Neuron (in vitro differentiated cells): ENCODE measurements at regions not wholly inside any gene's neighbourhood (a gene's known extent, or its start where the extent isn't known, plus 50 kb on each side); places are given as distances from the start of the nearest gene placed in this dataset.

ENCODE experiments used
- H2AFZ ChIP-seq: one replicate; pipeline ENCODE4 v1.6.1; 2013; ENCODE audit warnings: low read depth, mild to moderate bottlenecking, inconsistent platforms, low read length, moderate library complexity
- H3K27me3 ChIP-seq: one replicate; pipeline ENCODE4 v1.6.1; 2013; ENCODE audit warnings: low read length; ENCODE audit not compliant: insufficient read depth
- H3K36me3 ChIP-seq: one replicate; pipeline ENCODE4 v1.6.1; 2013; ENCODE audit warnings: low read length; ENCODE audit not compliant: insufficient read depth
- H3K4me1 ChIP-seq: one replicate; pipeline ENCODE4 v1.6.1; 2013; ENCODE audit warnings: low read length; ENCODE audit not compliant: insufficient read depth
- H3K4me3 ChIP-seq: 2 replicates; pipeline ENCODE4 v1.5.1; 2013; ENCODE audit warnings: mild to moderate bottlenecking, low read length, moderate library complexity
- H3K9me3 ChIP-seq: one replicate; pipeline ENCODE4 v1.6.1; 2013; ENCODE audit warnings: low read length

DNA sequence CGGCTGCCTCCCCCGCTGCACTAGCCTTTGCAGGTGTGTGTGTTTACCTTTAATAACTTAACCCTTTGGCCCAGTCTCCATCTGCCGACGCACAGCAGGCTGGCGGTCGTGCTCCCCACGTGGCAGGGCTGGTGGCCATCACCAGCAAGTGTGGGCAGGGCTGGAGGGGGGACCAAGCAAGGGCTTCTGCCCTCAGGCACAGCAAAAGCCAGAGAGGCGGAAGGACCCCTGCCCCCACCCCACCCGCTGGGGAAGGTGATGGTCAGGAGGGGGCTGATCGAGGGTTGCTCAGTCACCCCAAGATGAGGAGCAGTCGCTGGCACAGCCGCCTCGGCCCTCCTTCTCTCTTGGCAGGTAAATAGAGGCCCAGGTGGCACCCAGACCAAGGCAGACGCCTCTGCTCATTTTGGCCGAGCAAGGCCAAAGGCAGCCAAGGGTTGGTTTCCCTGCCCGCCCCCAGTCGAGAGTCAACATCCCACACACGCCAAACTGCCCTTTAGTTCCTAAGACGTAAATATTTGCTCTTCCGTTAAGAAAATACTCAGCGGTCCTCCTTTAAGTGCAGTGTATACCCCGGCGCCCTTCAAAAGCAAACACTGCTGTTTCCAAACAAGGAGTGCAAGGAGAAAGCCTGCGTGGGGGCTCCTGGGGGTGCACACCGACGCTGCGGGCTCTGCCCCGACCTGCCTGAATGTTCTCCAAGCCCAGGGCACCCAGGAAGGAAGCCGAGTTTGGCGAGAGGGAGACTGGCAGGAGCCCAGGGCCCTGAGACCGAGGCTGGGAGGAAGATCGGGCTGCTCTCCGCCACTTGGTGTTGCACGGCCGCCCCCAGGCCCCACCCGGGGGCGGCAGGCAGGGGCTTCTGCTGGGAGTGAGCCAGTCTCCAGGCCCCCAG lies 82.7 kb downstream of the SIK1 start:
- peaks cover 10% of the 10 kb centered on the region for H3K4me1 ChIP-seq
- H3K4me3 ChIP-seq: no peak overlapping the region
- no peaks in the 10 kb centered on the region for H3K36me3 ChIP-seq
- H2AFZ ChIP-seq: no peak overlapping the region
- no peaks in the 10 kb centered on the region for H3K27me3 ChIP-seq
- no peaks in the 10 kb centered on the region for H3K9me3 ChIP-seq

DNA sequence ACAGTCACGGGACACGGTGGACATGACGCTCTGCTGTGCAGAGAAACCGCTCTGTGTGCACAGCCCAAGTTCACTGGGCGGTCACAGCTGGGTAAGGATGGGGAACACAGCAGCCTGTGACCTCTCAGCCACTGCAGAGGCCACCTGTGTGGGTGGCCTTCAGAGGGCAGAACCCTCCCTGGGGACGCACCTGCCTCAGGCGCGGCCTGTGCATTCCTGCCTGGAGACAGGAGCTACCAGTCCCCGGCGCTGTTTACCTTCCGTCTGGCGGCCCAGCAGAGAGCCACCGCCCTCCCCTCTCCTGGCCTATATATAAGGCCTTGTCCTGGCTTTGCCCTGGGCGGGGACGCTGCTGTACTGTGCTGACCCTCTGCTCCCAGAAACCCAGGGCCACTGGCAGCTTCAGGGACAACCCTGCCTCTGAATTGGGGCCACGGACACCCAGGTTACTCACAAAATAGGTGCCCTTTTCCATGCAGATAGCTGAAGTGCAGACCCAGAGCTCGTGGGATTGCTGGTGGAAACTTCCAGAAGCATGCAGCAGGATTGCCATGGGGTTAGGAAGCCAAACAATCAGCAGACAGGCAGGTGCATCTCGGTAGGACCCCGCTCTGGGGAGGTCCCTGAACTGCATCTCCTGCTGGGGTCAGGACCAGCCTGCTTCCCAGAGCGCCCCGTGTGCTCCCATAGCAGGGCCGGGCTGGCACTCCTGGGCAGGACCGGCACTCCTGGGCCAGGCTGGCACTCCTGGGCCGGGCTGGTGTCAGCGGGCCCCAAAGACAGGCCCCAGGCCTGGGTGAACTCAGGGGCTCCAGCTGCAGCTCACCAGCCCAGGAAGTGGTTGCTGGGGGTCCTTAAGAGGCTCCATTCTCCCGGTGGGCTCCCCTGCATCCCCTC lies 83.6 kb downstream of the SIK1 start:
- H3K4me3 ChIP-seq: no peak overlapping the region
- no peaks in the 10 kb centered on the region for H3K27me3 ChIP-seq
- H3K36me3 ChIP-seq: no peaks in the 10 kb centered on the region
- H2AFZ ChIP-seq: no peak overlapping the region
- no peaks in the 10 kb centered on the region for H3K9me3 ChIP-seq
- peaks cover 10% of the 10 kb centered on the region for H3K4me1 ChIP-seq

- Histone ChIP-seq H3K9me3 (no peaks in the 10 kb centered on the region), H3K4me1 (peaks cover 10% of the 10 kb centered on the region), H3K36me3 (no peaks in the 10 kb centered on the region), H3K4me3 (no peak overlapping the region), H2AFZ (no peak overlapping the region), H3K27me3 (no peaks in the 10 kb centered on the region)
Measured at GRCh38 chr21:43342301-43342881, 84.5 kb downstream of the SIK1 start.

GRCh38 chr21:43341378-43342161 lies 85.4 kb downstream of the SIK1 start:
- Histone ChIP-seq H3K36me3 (no peaks in the 10 kb centered on the region), H3K4me3 (no peak overlapping the region), H3K27me3 (no peaks in the 10 kb centered on the region), H3K4me1 (peaks cover 10% of the 10 kb centered on the region), H3K9me3 (no peaks in the 10 kb centered on the region), H2AFZ (no peak overlapping the region)

DNA sequence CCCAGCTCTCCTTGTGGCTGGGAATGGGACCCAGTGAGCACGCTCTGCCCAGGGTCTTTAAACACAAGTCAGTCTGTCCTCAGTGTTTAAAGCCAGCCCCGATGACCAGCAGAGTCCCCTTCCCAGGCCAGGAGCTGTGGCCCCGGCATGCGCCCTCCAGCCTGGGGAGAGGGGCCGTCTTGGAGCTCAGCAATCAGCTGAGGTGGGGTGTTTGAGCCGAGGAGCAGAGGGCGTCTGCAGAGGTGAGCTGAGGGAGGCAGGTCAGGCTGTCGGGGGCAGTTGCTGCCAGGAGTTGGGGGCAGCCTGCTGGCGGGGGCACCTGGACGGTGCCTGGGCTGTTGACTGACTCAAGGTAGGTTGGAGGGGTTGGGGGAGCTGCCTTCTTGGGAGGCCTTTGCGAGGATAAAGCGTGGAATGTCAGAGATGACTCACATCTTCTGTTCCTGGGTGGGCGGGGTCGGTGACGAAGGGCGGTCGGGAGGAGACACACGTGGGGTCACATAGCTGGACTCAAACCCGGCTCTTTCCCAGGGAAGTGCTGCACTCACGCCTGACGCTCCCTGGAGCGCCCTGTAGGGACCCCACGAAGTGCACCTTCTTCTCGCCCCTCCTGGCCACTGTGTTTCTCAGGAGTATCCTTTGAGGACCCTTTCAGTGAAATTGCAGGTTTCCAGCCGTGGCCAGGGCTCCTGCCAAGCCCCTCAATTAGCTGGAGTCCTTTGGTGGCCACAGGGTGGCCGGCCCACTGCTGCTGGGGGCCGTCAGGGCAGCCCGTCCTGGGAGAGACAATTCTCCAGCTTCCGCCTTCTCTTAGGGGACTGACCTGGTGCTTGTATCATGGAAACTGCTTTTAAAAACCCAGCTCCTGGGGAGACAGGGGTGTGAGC lies 86.2 kb downstream of the SIK1 start:
- Histone ChIP-seq H3K4me1 (peaks cover 10% of the 10 kb centered on the region), H3K27me3 (no peaks in the 10 kb centered on the region), H2AFZ (no peak overlapping the region), H3K4me3 (no peak overlapping the region), H3K9me3 (no peaks in the 10 kb centered on the region), H3K36me3 (no peaks in the 10 kb centered on the region)

DNA sequence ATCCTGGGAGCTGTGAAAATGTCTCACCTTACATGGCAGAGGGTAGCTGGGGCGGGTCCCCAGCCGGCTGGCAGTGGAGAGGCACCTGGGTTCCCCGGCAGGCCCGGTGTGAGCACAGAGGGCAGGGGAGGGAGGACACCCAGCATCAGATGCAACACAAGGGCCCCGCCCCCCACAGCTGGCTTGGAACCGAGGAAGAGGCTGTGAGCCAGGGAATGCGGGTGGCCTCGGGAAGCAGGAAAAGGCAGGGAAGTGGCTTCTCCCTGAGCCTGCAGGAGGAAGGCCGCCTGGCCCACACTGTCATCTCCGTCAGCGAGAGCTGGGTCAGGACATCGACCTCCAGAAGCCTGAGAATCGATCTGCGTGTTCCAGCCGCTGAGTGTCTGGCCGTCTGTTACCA lies 87.3 kb downstream of the SIK1 start:
- Histone ChIP-seq H3K4me1 (peaks cover 10% of the 10 kb centered on the region), H3K36me3 (no peaks in the 10 kb centered on the region), H2AFZ (no peak overlapping the region), H3K9me3 (no peaks in the 10 kb centered on the region), H3K27me3 (no peaks in the 10 kb centered on the region), H3K4me3 (no peak overlapping the region)

DNA sequence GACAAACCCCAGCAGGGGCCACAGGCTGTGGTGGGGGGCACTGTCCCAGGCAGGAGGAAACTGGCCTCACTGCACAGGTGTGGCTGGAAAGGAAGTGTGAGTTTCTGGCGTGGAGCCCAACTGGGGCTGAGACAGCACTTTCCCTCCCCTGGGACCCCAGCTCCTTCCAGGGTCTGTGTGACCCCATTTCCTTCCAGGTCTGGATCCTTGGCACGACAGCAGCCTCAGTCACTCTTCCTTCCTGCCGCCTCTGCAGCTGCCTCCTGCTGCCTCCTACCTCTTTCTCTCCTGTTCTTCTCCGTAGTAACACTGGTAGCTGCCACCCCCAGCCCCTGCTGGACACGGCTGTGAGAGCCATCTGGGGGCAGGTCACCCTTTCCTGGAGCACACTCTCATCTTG lies 88.0 kb downstream of the SIK1 start:
- Histone ChIP-seq H3K9me3 (no peaks in the 10 kb centered on the region), H3K27me3 (no peaks in the 10 kb centered on the region), H3K4me3 (no peak overlapping the region), H2AFZ (no peak overlapping the region), H3K36me3 (no peaks in the 10 kb centered on the region), H3K4me1 (peaks cover 15% of the 10 kb centered on the region)

DNA sequence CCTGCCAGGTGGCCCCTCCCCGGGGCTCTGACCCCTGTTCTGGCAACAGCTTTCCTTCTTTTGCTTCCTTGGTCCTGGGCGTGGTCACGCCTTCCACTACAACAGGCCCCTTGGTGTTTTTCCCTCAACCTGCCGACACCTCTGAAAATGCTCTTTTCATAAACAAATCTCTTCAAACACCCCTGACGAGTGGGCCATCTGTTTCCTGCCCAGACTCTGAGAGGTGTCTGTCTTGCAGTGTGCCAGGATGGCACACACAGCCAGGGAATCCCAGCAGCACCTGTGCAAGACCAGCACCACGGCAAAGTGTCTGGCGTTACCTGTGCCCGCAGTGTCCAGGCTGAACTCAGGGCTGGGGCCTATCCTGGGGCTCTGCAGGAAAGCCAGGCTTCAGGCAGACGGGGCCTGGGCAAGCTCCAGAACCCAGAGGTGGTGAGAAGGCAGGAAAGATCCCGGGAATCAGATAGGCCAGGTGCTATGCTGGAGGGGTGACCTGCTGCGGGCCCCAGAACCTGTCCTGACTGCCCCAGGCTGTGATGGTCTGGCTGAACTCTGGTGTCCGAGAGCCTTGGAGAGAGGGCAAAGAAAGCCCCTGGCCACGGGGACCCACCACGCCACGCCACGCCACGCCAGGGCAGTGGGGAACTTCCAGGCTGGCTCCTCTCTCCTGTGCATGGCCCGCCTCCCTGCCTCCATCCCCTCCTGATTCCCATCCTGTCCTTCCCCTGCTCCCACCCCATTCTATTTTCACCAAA lies 88.9 kb downstream of the SIK1 start:
- Histone ChIP-seq H3K36me3 (no peaks in the 10 kb centered on the region), H2AFZ (no peak overlapping the region), H3K4me1 (peaks cover 20% of the 10 kb centered on the region), H3K9me3 (no peaks in the 10 kb centered on the region), H3K27me3 (no peaks in the 10 kb centered on the region), H3K4me3 (no peak overlapping the region)

- Histone ChIP-seq H3K27me3 (no peaks in the 10 kb centered on the region), H3K36me3 (no peaks in the 10 kb centered on the region), H3K9me3 (no peaks in the 10 kb centered on the region), H2AFZ (no peak overlapping the region), H3K4me3 (no peak overlapping the region), H3K4me1 (peaks cover 26% of the 10 kb centered on the region)
Measured at GRCh38 chr21:43335119-43335518, 91.8 kb downstream of the SIK1 start.

- Histone ChIP-seq H3K9me3 (no peaks in the 10 kb centered on the region), H3K4me1 (peaks cover 26% of the 10 kb centered on the region), H2AFZ (peak overlapping the region; percentile 15), H3K36me3 (no peaks in the 10 kb centered on the region), H3K27me3 (no peaks in the 10 kb centered on the region), H3K4me3 (no peak overlapping the region)
Measured at GRCh38 chr21:43334214-43334958, 92.5 kb downstream of the SIK1 start.
